Skeletal muscle tissue (tissue), 3 donors: ENCODE measurements at regions not wholly inside any gene's neighbourhood (a gene's known extent, or its start where the extent isn't known, plus 50 kb on each side); places are given as distances from the start of the nearest gene placed in this dataset.

ENCODE experiments used
- H3K27ac ChIP-seq: one replicate; pipeline ENCODE4 v1.7.0; 2013; ENCODE audit warnings: mild to moderate bottlenecking, low read depth, low read length, inconsistent platforms
- H3K27me3 ChIP-seq, 3 donors: one replicate each; pipeline ENCODE4 v1.7.0; 2013; ENCODE audit warnings: low read length in 3 of 3; ENCODE audit not compliant: control insufficient read depth in 3 of 3, insufficient read depth in 3 of 3
- H3K36me3 ChIP-seq, 3 donors: one replicate each; pipeline ENCODE4 v1.7.0; 2013; ENCODE audit warnings: low read length in 3 of 3; ENCODE audit not compliant: control insufficient read depth in 3 of 3, insufficient read depth in 3 of 3
- H3K4me1 ChIP-seq, 3 donors: one replicate each; pipeline ENCODE4 v1.7.0; 2013; ENCODE audit warnings: low read length in 3 of 3, mild to moderate bottlenecking in 3 of 3; ENCODE audit not compliant: control insufficient read depth in 3 of 3, insufficient read depth in 3 of 3
- H3K4me3 ChIP-seq, 3 donors: one replicate each; pipeline ENCODE4 v1.7.0; 2013; ENCODE audit warnings: low read length in 3 of 3
- H3K9ac ChIP-seq, 3 donors: one replicate each; pipeline ENCODE4 v1.7.0; 2013; ENCODE audit warnings: low read length in 3 of 3, mild to moderate bottlenecking in 3 of 3, moderate library complexity in 2 of 3, low read depth in 1 of 3
- H3K9me3 ChIP-seq, 3 donors: one replicate each; pipeline ENCODE4 v1.7.0; 2013; ENCODE audit warnings: low read length in 3 of 3; ENCODE audit not compliant: control insufficient read depth in 3 of 3
- donor health status: Osteomylitis.

GRCh38 chr2:236840857-236841256 lies 244.8 kb upstream of the COPS8 start:
- Histone ChIP-seq H3K27ac (peak overlapping the region; percentile 42), H3K4me1 (peaks cover 0 to 3% (median 0%) of the 10 kb centered on the region in 3 donors), H3K27me3 (no peaks in the 10 kb centered on the region), H3K9ac (no peak overlapping the region), H3K4me3 (no peak overlapping the region), H3K36me3 (no peaks in the 10 kb centered on the region), H3K9me3 (no peaks in the 10 kb centered on the region)

- Histone ChIP-seq H3K9ac (no peak overlapping the region), H3K9me3 (no peaks in the 10 kb centered on the region), H3K4me1 (peaks cover 0 to 3% (median 0%) of the 10 kb centered on the region in 3 donors), H3K27me3 (no peaks in the 10 kb centered on the region), H3K36me3 (no peaks in the 10 kb centered on the region), H3K4me3 (no peak overlapping the region), H3K27ac (no peak overlapping the region)
Observed at GRCh38 chr2:236841389-236841788, 244.3 kb upstream of the COPS8 start.

- no peaks in the 10 kb centered on the region for H3K36me3 ChIP-seq
- no peak overlapping the region for H3K9ac ChIP-seq
- no peak overlapping the region for H3K4me3 ChIP-seq
- peaks cover 0 to 3% (median 0%) of the 10 kb centered on the region in 3 donors for H3K4me1 ChIP-seq
- H3K27me3 ChIP-seq: no peaks in the 10 kb centered on the region
- no peaks in the 10 kb centered on the region for H3K9me3 ChIP-seq
- H3K27ac ChIP-seq: no peak overlapping the region
Observed at GRCh38 chr2:236843161-236843968, 242.3 kb upstream of the COPS8 start.

- Histone ChIP-seq H3K9me3 (no peaks in the 10 kb centered on the region), H3K9ac (no peak overlapping the region), H3K4me3 (no peak overlapping the region), H3K36me3 (no peaks in the 10 kb centered on the region), H3K27me3 (no peaks in the 10 kb centered on the region), H3K4me1 (peaks cover 0 to 3% (median 0%) of the 10 kb centered on the region in 3 donors), H3K27ac (no peak overlapping the region)
Observed at GRCh38 chr2:236844711-236845110, 241.0 kb upstream of the COPS8 start.

GRCh38 chr2:236847023-236847422 lies 238.7 kb upstream of the COPS8 start:
- Histone ChIP-seq H3K36me3 (no peaks in the 10 kb centered on the region), H3K27ac (no peak overlapping the region), H3K27me3 (no peaks in the 10 kb centered on the region), H3K4me1 (peaks cover 0 to under 1% (median 0%) of the 10 kb centered on the region in 3 donors), H3K9ac (no peak overlapping the region), H3K9me3 (no peaks in the 10 kb centered on the region), H3K4me3 (no peak overlapping the region)

- H3K27ac ChIP-seq: no peak overlapping the region
- peaks cover 4 to 7% (median 5%) of the 10 kb centered on the region in 3 donors for H3K4me1 ChIP-seq
- H3K4me3 ChIP-seq: no peak overlapping the region
- H3K27me3 ChIP-seq: no peaks in the 10 kb centered on the region
- no peak overlapping the region for H3K9ac ChIP-seq
- H3K9me3 ChIP-seq: no peaks in the 10 kb centered on the region
- no peaks in the 10 kb centered on the region for H3K36me3 ChIP-seq
Observed at GRCh38 chr2:236847538-236848263, 238.0 kb upstream of the COPS8 start.

GRCh38 chr2:236848501-236848900 lies 237.2 kb upstream of the COPS8 start:
- H3K4me1 ChIP-seq: peaks cover 7 to 15% (median 13%) of the 10 kb centered on the region in 3 donors
- H3K4me3 ChIP-seq: no peak overlapping the region
- H3K9ac ChIP-seq: no peak overlapping the region
- H3K27me3 ChIP-seq: no peaks in the 10 kb centered on the region
- H3K27ac ChIP-seq: no peak overlapping the region
- no peaks in the 10 kb centered on the region for H3K9me3 ChIP-seq
- no peaks in the 10 kb centered on the region for H3K36me3 ChIP-seq

GRCh38 chr2:236849508-236849907 lies 236.2 kb upstream of the COPS8 start:
- Histone ChIP-seq H3K27me3 (no peaks in the 10 kb centered on the region), H3K4me3 (no peak overlapping the region), H3K9me3 (no peaks in the 10 kb centered on the region), H3K36me3 (no peaks in the 10 kb centered on the region), H3K27ac (no peak overlapping the region), H3K4me1 (peaks cover 7 to 20% (median 18%) of the 10 kb centered on the region in 3 donors), H3K9ac (no peak overlapping the region)

- no peaks in the 10 kb centered on the region for H3K36me3 ChIP-seq
- no peaks in the 10 kb centered on the region for H3K9me3 ChIP-seq
- no peak overlapping the region for H3K4me3 ChIP-seq
- H3K27me3 ChIP-seq: no peaks in the 10 kb centered on the region
- H3K4me1 ChIP-seq: peaks cover 7 to 20% (median 18%) of the 10 kb centered on the region in 3 donors
- H3K9ac ChIP-seq: no peak overlapping the region
- H3K27ac ChIP-seq: no peak overlapping the region
Observed at GRCh38 chr2:236849940-236850339, 235.7 kb upstream of the COPS8 start.

GRCh38 chr2:236851187-236851586 lies 234.5 kb upstream of the COPS8 start:
- Histone ChIP-seq H3K9ac (no peak overlapping the region), H3K27me3 (no peaks in the 10 kb centered on the region), H3K9me3 (no peaks in the 10 kb centered on the region), H3K4me3 (no peak overlapping the region), H3K27ac (no peak overlapping the region), H3K36me3 (no peaks in the 10 kb centered on the region), H3K4me1 (peaks cover 7 to 20% (median 18%) of the 10 kb centered on the region in 3 donors)
